HEK293T (cell line): ENCODE measurements at regions not wholly inside any gene's neighbourhood (a gene's known extent, or its start where the extent isn't known, plus 50 kb on each side); places are given as distances from the start of the nearest gene placed in this dataset.

Source experiments
- CTCF ChIA-PET: fragments of 350-600 bp; formaldehyde crosslinking; extraction: SDS; loops from one replicate; lab custom pipeline; 2021; ENCODE audit warnings: antibody characterized with exemption, inconsistent platforms; lab: Yijun Ruan, JAX
- POLR2A ChIA-PET: fragments of 350-600 bp; formaldehyde crosslinking; extraction: SDS; loops from one replicate; lab custom pipeline; 2020; ENCODE audit warnings: antibody characterized with exemption, inconsistent platforms; lab: Yijun Ruan, JAX
- DNase-seq: peaks from one replicate; pipeline ENCODE4 v3.0.0; 2012; ENCODE audit warnings: mixed read lengths; ENCODE audit errors: extremely low spot score
- ARNT ChIP-seq: fragments of 450-650 bp; IDR thresholded peaks from 2 replicates; pipeline ENCODE4 v1.6.1; 2017; ENCODE audit warnings: mild to moderate bottlenecking
- BHLHE40 ChIP-seq: fragments of 450-650 bp; IDR thresholded peaks from 2 replicates; pipeline ENCODE4 v1.6.1; 2016; ENCODE audit warnings: mild to moderate bottlenecking, moderate library complexity, borderline replicate concordance
- CTBP1 ChIP-seq: fragments of 450-650 bp; IDR thresholded peaks from 2 replicates; pipeline ENCODE4 v1.6.1; 2016; ENCODE audit warnings: borderline replicate concordance
- ELF4 ChIP-seq: fragments of 450-650 bp; IDR thresholded peaks from 2 replicates; pipeline ENCODE4 v1.6.1; 2017; ENCODE audit warnings: antibody characterized with exemption
- FOXA1 ChIP-seq: fragments of 450-650 bp; IDR thresholded peaks from 2 replicates; pipeline ENCODE4 v1.6.1; 2016; ENCODE audit warnings: mild to moderate bottlenecking
- FOXK2 ChIP-seq: fragments of 450-650 bp; IDR thresholded peaks from 2 replicates; pipeline ENCODE4 v1.6.1; 2016; ENCODE audit warnings: mild to moderate bottlenecking
- FOXM1 ChIP-seq: fragments of 450-650 bp; IDR thresholded peaks from 2 replicates; pipeline ENCODE4 v1.6.1; 2017; ENCODE audit warnings: mild to moderate bottlenecking, borderline replicate concordance
- HDGF ChIP-seq: fragments of 450-650 bp; IDR thresholded peaks from 2 replicates; pipeline ENCODE4 v1.6.1; 2017; ENCODE audit warnings: antibody characterized with exemption, borderline replicate concordance
- L3MBTL2 ChIP-seq: fragments of 450-650 bp; conservative IDR thresholded peaks from 2 replicates; pipeline ENCODE4 v1.6.1; 2016; ENCODE audit warnings: mild to moderate bottlenecking
- LEF1 ChIP-seq: fragments of 450-650 bp; IDR thresholded peaks from 2 replicates; pipeline ENCODE4 v1.6.1; 2017; ENCODE audit warnings: mild to moderate bottlenecking, borderline replicate concordance
- NFRKB ChIP-seq: fragments of 450-650 bp; IDR thresholded peaks from 2 replicates; pipeline ENCODE4 v1.6.1; 2016; ENCODE audit warnings: mild to moderate bottlenecking, moderate library complexity
- PKNOX1 ChIP-seq: fragments of 450-650 bp; IDR thresholded peaks from 2 replicates; pipeline ENCODE4 v1.6.1; 2016
- SP1 ChIP-seq: fragments of 450-650 bp; IDR thresholded peaks from 2 replicates; pipeline ENCODE4 v1.6.1; 2017
- SUZ12 ChIP-seq: fragments of 450-650 bp; IDR thresholded peaks from 2 replicates; pipeline ENCODE4 v1.6.1; 2016; ENCODE audit warnings: mild to moderate bottlenecking
- TARDBP ChIP-seq: fragments of 450-650 bp; IDR thresholded peaks from 2 replicates; pipeline ENCODE4 v1.6.1; 2016
- ZNF384 ChIP-seq: fragments of 450-650 bp; IDR thresholded peaks from 2 replicates; pipeline ENCODE4 v1.6.1; 2016

DNA sequence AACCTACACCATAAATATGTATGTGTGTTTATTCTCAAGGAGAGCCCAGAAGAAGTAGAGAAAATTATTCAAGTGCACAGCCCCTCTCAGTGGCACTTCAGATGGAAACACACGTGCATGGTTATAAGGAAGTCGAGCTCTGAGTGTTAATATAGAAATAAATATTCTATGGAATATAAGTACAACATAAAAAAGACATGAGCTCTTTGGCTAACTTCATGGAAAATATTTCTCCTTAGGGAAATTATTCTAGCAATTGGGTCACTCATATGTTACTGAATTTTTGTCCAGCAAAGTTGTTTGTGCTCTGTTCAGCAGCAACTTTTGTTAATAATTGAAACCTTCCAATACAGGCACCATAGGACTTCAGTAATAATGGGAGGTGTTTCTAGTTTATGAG lies 939.0 kb downstream of the LRFN5 start:
- DNase-seq = no peak
- ChIA-PET CTCF (no interaction called here), POLR2A (no interaction called here)
- no peak for TF ChIP-seq NFRKB
- TF ChIP-seq ARNT = no peak

- ChIA-PET POLR2A (no interaction called here), CTCF (no interaction called here)
- TF ChIP-seq SUZ12 (no peak), NFRKB (no peak), TARDBP (no peak), HDGF (no peak)
- DNase-seq = no peak
These were observed 934.9 kb downstream of the LRFN5 start for GRCh38 chr14:42541535-42542001.

DNA sequence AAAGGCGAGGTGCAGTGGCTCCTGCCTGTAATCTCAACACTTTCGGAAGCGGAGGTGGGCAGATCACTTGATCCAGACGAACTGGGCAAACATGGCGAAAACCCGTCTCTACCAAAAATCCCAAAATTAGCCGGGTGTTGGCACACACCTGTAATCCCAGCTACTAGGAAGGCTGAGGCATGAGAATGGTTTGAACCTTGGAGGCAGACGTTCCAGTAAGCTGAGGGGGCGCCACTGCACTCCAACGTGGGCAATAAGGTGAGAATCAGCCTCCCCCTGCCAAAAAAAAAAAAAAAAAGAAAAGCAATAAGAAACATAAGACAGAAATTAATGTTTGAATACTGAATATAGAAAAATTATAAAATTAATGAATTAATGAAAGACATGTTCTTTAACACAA lies 928.7 kb downstream of the LRFN5 start:
- TF ChIP-seq ZNF384 = no peak
- no peak for TF ChIP-seq ARNT
- no peak for TF ChIP-seq FOXM1
- no peak for TF ChIP-seq HDGF
- TF ChIP-seq L3MBTL2 = no peak
- no peak for TF ChIP-seq NFRKB
- TF ChIP-seq FOXA1 = no peak
- TF ChIP-seq PKNOX1 = no peak
- no peak for TF ChIP-seq TARDBP
- no peak for TF ChIP-seq BHLHE40
- ChIA-PET POLR2A (no interaction called here), CTCF (no interaction called here)
- no peak for DNase-seq

GRCh38 chr14:42533476-42533875 lies 926.8 kb downstream of the LRFN5 start:
- POLR2A ChIA-PET = no interaction called here
- TF ChIP-seq FOXM1 (no peak), FOXA1 (no peak), FOXK2 (no peak)
- no peak for DNase-seq
- CTCF ChIA-PET = no interaction called here

DNA sequence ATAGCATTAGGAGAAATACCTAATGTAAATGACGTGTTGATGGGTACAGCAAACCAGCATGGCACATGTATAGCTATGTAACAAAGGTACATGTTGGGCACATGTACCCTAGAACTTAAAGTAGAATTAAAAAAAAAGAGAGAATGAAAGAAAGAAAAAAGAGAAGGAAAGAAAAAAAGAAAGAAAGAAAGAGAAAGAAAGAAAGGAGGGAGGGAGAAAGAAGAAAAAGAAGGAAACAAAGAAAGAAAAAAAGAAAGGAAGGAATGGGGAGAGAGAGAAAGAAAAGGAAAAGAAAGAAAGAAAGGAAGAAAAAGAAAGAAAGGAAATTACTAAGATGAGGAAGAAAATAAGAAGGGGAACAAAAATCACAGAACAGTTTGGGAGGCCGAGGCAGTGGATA lies 925.5 kb downstream of the LRFN5 start:
- TF ChIP-seq ELF4 (no peak), TARDBP (no peak), SUZ12 (no peak), FOXA1 (no peak), LEF1 (no peak), CTBP1 (no peak), SP1 (no peak), L3MBTL2 (no peak), ARNT (no peak), ZNF384 (no peak), FOXM1 (no peak)
- POLR2A ChIA-PET = no interaction called here
- no peak for DNase-seq
- CTCF ChIA-PET = no interaction called here

GRCh38 chr14:42527141-42527540 lies 920.5 kb downstream of the LRFN5 start:
- ChIA-PET CTCF (no interaction called here), POLR2A (no interaction called here)
- DNase-seq = no peak
- TF ChIP-seq TARDBP (no peak), LEF1 (no peak), ELF4 (no peak), BHLHE40 (no peak), NFRKB (no peak), ZNF384 (no peak), PKNOX1 (no peak), SUZ12 (no peak)

DNA sequence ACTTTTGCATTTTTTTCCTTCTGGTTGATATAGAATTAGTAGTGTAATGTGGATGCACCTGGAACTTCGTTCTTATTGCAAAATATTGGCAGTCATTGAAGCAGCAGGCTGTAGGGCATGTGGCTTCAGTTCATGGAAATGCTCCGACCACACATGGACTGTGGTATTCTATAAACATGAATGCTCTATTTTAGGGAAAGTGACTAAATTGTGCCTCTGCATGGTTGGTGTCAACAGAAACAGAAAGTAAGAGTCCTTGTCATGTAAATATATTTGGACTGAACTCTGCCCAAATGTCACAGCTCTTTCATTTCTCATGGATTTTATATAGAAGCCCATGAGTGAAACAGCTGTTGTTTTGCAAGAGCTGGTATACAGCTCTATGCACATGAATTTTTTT lies 917.0 kb downstream of the LRFN5 start:
- POLR2A ChIA-PET = no interaction called here
- DNase-seq = no peak
- CTCF ChIA-PET = interaction anchor here (0.6 kb wide), 2 partner anchors 20 to 21 kb away, joined by 3 read pairs; no protein-coding TSS in a partner anchor
- TF ChIP-seq SUZ12 (no peak), FOXA1 (no peak), ZNF384 (no peak), L3MBTL2 (no peak), FOXK2 (no peak)

DNA sequence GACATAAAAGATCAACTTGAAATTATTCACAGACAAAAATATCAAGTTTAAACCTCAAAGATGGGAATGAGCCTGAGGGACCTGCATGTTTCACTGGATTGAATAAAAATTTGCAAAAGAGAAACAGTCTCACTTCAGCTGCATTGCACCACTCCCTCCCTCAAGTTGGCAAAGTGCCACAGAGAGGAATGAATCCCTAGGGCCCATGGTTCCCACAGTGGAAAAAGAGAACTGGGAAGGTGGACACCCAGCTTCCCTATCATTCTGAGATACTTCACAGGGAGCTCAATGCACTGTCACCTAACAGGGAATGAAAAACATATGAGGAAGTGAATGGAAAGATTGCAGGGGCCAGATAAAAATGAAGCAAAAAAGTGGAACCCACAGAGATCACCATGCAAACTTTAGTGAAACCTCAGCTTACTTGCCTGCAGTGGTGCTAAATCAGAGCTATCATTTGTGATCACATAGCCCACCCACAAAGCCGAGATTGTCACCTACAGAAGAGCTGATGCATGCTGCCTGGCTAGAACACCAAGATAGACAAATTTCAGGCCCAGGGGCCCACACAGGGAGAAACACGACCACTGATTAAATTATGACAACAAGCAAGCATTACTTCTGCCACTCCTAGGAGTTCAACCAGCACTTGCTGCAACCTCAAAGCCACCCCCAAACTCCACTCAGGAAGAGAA lies 911.3 kb downstream of the LRFN5 start:
- DNase-seq = no peak
- ChIA-PET POLR2A (no interaction called here), CTCF (no interaction called here)
- TF ChIP-seq ELF4 = no peak
- no peak for TF ChIP-seq SUZ12
- no peak for TF ChIP-seq FOXM1
- TF ChIP-seq ARNT = no peak
- no peak for TF ChIP-seq HDGF
